ENCODE measurements at regions not wholly inside any gene's neighbourhood (a gene's known extent, or its start where the extent isn't known, plus 50 kb on each side); places are given as distances from the start of the nearest gene placed in this dataset.

DNA sequence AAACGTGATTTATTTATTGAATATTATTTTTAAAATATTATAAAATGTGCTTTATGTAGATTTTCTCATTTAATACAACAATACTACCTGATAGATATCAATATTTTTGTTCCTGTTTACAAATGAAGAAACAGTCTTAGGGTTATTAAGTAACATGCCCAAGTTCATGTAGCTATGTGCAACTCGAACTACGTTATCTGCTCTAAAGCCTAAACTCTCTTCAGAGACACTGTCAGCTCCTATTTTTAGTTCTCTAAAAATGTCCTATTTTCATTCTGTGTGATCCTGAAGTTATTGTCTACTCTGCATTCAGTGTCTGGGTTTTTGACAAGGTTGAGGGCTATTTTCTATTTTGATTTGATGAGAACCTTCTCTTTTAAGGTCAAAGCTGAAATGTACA lies 550.1 kb upstream of the B3GALT2 start:
- DNase-seq: no peak

DNA sequence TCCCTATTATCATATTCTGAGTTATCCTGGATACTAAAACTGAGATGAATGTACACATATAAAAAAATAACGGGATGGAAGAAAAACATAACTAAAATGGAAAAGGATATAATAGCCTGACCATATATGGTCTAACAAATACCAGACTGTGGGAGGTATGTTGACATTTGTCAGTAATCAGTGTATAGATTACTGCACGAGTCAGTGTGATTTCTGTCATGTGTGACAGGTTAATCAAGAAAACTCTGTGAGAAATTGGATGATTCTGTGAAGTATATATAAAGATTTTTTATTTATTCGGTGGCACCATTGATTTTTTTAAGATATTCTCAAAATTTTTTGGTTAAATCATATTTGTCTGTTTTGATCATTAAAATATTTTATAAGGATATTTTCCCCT lies 547.3 kb upstream of the B3GALT2 start:
- no peak for DNase-seq

DNA sequence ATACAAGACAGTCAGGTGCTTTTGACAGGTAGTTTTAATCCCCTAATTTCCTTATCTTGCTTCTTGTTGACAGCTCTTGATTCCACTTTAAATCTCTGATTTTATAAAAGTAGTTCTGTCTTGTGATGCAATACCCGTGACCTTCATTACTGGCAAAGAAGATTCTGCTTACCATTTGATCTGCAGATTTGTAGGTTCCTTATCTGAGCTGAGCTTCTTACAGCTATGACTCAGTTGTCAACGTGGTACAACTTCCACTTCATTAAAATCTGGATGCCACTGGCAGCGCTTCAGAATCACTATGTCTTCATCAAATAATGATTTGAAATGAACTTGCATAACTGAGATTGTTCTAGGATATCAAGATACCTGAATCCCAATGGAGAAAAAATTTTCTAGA lies 543.6 kb upstream of the B3GALT2 start:
- no peak for DNase-seq

DNA sequence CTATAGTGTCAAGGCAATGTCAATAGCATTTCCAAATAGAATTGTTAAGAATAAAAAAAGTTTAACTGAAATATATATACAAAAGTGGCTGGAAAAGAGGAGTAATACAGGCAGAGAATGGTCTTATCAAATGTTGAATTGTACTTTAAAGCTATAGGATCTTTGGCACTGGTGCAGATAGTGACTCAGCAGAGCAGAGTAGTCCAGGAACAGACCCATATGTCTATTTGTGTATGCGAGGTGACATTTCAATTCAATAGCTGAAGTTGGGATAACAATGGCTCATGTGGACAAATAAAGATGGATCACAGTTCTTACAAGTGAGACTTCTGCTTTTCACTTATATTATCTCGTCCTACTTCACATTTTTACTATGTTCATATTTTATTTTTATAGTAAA lies 543.0 kb upstream of the B3GALT2 start:
- no peak for DNase-seq

DNA sequence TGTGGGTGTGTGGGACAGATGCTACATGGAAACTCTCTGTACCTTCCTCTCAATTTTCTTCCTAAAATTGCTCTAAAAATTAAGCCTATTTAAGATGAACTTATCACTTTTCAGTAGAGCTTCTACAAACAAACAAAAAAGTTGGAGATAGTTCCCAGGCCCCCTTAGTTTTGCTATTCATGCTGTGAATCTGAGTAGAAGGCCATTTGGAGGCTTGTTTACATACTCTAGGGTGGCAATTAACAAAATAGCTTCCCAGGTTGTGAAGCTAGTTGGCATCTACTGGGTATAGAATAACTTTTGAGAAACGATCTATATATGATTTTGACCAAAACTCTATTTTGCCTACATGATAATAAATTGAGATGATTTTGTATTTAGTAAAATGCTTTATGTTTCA lies 541.4 kb upstream of the B3GALT2 start:
- DNase-seq: no peak

DNA sequence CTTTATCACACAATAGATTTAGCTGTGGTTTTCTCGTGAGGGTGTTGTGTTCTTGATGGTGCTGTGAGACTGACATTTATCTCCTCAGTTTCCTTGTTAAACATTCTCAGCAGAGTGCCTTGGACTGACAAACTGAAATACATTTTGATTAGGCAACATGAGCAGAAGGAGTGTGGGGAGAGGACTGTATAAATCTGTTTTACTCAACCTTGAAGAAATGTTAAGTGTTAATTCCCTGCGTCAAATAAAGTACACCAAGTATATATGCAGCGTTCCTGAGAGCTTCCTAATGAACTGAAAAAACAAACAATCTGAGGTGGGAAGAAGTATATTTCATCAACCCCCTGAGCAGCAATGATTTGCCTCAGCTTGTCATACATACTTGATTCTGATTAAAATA lies 540.3 kb upstream of the B3GALT2 start:
- no peak for DNase-seq

DNA sequence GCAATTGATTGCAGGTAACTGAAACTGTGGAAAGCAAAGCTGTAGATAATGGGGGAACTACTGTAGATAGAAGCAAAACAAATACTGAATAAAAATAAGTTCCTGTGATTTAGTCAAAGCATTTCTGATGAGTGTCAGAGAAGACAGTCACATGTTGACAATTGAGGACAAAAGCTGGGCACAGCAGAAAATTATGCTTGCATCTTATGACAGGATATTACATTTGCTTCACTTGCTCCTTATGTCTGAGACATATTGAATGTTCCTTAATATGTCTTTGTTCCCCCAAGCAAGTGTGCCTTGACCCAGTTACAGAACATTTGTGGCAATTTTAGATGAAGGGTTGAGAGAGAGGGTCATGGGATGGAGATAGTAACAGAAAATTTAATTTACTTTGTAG lies 526.0 kb upstream of the B3GALT2 start:
- no peak for DNase-seq

DNA sequence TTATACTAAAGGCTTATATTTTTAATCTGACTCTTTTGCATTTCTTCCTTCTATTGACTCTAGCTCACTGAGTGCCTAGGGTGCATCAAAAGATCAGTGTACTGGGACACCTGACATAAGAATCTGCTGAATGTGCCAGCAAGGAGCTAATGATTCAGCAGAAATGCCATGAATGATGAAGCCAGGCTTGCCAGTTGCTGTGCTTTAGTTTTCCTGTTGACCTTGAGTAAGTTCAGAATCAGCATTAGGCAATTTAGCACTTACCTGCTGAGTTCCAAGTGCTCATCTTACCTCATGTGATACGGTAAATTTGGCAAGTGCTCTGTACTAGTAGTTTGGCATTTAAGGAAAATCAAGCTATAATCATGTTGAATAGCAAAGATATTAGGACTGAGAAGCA lies 523.2 kb upstream of the B3GALT2 start:
- no peak for DNase-seq

DNA sequence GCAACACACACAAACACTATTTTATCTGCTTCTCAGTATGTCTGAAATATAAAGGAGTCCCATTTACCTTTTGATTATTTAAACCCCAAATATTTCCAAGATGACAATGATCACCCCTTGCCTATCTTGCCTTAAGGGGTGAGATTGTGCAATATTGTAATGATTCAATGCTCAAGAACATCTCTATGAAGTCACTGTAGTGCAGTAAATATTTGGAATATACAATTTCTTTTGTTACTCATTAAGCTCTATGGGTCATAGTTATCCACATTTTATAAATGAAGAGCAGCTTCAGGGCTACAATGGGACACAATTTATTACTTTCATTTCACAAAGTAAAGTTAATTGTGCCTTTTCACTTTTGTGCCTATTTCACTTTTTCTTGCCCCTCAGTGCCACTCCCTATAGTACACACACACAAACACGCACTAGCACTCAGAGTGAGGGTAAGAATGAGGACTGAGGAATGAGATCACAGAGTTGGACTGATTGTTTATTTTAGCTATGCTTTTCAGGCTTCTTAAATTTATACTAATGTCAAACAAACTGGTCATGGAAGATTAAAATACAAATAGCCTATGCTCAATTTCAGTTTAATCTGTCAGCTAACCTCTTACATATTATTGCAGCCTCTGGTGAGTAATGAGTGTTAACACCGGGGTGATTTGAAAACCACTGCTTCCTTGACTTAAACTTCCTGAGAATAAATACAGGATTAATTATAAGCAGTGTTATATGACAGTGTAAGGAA lies 521.0 kb upstream of the B3GALT2 start:
- no peak for DNase-seq

DNA sequence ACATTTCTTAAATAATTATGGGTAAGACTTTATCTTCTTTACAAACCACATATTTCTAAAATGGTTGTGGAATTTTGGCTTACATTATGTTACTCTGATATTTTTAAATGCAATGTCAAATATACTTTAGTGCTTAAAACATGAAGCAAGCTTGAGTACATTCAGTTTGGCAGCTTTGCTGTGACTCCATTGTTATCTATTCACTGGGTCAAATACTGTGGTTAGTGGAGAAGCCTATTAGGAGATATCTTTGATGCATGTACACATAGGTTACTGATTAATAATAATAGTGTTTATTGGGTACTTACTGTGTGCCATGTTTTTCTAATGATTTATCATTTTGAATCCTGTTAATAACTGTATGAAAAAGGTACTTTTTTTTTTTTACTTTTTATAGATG lies 520.4 kb upstream of the B3GALT2 start:
- no peak for DNase-seq

DNA sequence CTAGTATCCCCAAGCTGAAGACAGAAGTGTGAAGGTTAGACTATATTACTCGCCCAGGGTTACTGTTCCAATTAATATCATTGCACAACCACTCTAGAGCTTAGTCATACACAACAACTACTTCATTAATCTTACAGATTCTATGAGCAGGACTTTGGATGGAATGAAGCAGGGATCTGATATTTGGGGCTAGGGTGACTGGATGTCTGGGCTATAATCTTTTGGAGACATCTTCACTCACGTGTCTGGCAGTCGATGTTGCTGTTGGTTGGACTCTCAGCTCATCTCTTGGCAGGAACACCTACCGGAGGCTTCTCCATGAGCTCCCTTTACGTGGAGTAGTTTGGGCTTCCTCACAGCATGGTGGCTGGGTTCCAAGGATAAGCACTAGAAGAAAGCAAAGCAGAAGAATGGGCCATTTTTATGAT lies 519.2 kb upstream of the B3GALT2 start:
- DNase-seq: no peak

DNA sequence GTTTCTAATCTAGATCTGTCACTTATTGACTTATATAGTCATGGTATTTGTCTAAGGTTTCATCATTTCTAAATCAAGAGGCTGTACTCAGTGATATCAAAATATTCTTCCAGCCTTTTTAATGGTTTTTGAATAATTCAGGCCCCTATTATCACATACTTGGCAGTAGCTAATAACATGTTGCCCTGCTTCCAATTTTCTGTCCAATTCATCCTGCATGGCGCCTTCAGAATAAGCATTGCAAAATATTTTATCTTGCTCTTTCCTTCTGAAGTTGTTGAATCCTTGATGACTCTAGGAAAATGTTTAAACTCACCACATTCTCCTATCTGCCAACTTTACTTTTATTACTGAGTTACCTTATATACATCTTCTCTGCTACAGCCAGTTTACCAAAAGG lies 517.2 kb upstream of the B3GALT2 start:
- no peak for DNase-seq

DNA sequence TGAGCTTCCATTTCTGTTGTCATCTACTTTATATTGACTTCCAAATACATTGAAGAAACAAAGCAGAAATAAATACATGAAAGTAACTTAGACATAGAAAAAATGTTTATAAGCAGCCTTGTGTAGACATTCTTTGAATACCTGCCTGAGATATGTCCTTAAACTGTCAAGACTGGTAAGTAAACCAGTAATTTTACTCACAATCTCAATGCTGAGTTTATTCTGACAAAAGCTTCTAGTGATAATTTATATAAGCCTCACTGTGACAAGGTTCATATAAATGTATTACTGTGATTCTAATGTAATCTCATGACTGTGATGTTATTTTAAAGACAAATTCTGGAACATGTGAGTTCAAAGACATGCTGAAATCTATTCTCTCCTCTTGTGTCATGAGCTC lies 516.7 kb upstream of the B3GALT2 start:
- DNase-seq: no peak

DNA sequence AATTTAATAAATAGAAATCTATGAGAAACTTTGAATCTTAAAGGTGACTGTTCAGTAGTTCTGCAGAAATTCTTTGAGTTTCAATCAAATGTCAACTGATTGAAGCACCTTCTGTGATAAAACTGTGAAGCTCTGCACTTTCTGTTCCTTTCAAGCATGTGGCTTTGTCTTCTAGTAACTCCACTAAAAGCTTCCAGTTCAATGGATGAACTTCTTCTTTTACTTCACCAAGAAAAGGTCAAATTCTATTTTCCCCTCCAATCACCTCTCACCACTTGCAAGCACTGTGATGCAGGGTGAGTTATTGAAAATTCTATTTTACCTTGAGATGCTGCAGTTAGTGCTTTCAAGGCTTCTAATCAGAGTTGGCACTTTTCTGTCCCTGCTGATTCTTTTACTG lies 515.3 kb upstream of the B3GALT2 start:
- no peak for DNase-seq

DNA sequence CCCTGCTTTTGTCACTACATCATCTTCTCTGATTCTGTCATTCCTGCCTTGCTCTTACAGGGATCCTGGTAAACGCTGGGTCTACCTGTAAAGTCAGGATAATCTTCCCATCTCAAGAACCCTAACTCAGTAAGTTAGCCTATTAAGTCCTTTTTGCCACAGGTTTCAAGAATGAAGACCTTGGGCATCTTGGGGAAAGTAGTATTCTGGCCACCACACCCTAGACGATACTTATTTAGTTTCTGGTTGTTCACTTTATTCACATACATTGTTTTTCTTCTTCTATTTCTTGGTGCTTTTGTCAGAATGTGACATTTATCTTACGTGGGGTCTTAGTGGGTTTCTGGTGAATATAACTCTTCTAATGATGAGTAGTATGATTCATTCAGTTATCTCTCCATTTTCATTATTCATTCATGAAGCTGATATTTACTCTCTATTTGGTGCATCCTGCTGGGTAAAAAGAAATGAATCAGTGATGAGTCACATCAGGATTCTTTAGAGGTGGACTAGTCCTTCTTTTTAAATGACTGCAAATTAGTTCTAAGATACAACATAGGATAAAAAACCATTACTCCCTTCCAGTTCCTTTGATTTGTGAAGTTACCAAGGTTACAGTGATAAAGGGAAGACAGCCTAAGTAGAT lies 514.4 kb upstream of the B3GALT2 start:
- DNase-seq: no peak

DNA sequence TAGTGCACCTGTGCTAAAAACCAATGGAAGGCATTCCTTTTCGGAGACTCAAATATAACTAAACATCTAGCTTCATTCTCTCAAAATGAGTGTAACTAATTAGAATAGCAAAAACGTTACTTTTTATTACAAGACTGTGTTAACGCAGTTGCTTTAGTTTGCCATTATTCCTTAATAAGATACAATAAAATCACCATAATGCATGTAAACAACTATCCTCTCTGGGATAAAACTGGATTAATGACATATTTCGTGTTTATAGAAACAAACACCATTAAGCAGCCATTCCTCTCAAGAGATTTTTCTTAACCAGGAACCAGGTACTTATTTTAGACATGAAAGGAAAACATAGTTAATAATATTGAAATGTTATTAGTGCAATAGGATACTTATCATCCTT lies 512.8 kb upstream of the B3GALT2 start:
- no peak for DNase-seq

DNA sequence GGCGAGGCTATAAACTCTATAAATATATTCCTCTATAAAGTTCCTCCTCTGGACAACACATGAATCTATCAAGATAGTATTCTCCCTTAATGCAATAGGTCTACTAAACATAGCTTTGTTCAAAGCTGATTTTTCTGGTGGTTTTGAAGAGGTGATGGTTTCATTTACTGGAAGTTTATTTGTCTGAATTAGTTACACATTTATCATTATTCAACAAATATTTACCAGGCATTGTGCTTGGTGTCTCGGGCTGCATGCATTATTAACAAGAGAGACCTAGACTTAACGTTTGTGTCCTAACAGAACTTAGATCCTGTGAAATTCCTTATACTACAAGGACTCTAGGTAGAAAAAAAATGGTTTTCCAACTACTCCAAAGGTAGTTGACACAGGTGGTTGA lies 511.4 kb upstream of the B3GALT2 start:
- no peak for DNase-seq

DNA sequence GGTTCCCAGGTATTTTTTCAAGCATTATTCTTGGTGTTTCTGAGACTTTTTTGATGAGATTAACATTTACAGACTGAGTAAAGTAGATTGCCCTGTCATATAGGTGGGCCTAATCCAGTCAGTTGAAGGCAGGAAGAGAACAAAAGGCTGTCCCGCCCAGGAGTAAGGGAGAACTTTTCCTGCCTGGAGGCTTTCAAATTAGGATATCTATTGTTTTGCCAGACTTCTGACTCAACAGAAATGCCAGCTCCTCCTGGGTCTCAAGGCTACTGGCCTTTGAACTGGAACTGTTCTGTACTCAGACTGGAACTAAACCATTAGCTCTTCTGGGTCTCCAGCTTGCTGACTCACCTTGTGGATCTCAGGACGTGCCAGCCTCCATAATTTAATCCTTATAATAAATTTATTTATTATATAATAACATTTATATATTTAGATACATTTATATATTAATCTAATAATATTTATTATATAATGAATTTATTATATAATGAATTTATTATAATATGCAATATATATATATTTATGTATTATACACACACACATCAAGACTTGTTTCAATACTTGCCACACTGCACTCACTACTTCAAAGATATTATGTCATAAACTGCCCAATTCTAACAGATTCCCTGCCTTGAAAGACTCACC lies 510.8 kb upstream of the B3GALT2 start:
- DNase-seq: no peak

DNA sequence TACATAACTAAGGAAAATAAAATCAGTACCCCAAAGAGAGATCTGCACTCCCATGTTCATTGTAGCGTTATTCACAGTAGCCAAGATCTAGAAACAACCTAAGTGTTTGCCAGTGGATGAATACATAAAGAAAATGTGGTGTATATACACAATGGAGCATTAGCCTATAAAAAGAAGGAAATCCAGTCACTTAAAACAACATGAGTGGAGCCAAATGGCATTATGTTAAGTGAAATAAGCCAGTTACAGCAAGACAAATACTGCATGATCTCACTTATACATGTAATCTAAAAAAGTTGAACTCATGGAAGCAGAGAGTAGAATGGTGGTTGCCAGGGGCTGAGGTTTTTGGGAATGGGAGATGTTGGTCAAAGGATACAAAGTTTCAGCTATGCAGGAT lies 508.3 kb upstream of the B3GALT2 start:
- no peak for DNase-seq

DNA sequence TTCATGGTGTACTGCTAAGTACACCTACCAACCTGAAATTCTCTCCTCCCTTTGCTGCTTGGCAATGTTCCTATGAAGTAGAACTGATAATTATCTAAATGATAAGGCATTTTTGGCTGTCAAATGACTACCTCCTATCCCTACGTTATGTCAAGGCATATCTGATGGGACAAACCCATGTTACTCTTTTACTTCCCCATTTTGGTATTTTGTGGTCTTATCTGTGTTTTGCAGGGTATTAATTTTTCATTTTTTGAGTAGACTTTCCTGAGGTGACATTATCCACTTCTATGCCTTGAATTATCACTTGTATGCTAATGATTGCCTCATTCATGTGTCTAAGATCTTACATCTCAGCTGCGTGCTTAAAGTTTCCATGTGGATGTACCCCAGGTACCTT lies 499.6 kb upstream of the B3GALT2 start:
- DNase-seq: no peak

DNA sequence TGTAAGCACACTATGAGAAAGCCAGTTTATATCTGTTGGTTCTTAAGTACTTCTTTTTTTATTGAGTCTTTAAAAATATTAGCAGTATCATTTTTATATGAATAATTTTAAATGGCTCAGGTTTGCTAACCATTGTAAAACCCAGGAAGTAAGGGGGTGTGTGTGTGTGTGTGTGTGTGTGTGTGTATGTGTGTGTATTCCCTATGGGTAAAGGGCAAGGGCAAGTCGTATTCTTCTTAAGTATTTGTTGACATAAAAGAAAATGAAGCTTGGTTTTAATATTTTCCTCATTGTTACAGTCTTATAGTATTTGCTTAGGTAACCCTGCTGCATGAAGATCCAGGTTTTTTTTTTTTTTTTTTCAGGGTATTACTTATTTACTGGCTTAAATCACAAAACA lies 495.0 kb upstream of the B3GALT2 start:
- no peak for DNase-seq

DNA sequence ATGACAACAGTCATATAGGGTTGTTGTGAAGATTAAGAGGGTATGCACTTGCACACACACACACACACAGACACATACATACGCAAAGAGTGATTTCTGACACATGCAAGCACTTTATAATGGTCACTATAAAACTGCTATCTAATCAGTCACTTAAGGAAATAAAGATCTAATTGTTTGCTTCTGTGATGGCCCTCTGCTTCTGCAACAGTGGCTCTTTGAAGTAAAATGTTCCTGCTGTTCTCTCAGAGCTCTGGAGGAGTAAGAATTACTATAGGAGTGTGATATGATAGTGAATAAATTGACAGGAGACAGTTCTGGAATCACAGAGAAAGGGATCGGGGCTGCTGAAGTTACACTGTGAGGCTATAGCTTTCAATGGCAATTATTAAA lies 494.5 kb upstream of the B3GALT2 start:
- no peak for DNase-seq

DNA sequence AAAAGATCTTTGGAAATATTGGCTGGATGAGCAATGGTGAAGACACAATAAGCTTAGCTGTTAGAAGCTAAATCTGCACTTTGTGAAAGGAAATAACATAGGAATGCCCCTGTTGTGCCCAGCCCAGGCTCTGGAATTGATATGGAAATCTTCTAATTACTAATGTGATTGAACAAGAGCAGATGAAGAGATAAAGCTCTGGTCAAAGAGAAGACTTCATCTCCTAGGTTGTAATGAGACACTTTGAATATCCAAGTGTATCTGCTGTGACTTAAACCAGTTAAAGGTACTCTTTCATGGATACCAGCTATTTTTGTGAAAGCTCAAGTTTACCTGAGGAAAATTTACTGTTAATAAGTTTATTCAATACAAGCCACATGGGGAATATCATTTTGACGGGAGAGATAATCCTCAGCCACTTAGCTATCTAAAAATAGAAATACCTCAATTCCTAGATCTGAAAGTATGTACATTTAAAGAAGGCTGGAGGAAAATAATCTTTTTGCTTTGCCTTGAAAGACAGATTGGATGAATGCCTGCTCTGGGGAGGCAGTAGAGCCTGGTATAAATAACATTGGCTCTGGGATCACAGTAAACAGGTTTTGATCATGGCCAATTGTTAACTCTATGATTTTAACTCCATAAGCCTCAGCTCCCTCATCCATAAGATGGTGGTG lies 494.0 kb upstream of the B3GALT2 start:
- no peak for DNase-seq

DNA sequence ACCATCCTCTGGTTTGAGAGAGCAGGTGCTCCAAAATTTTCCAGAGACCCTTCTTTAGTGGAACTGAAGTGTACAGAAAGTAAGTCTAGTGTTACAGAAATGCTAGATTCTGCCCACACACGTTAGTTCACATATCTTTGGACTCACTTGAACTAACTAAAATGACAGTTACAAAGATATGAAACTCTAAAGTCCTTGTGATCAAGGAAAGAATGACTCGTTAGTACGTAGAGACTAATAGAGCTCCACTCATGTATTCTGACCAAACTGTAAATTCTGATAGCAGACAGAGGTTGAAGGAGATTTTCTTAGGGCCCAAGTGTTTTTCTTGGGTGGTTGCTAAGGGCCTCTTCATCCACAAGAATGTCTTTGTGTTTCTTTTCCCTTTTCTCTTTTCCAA lies 491.5 kb upstream of the B3GALT2 start:
- no peak for DNase-seq

All from stimulated activated CD4-positive, alpha-beta T cell treated with anti-CD3 and anti-CD28 coated beads, Interleukin-12 subunit alpha, Interleukin-12 subunit beta, amount 100 ng/mL, for 4 hours (primary cell).